CD4-positive, alpha-beta T cell (primary cell): ENCODE measurements at regions not wholly inside any gene's neighbourhood (a gene's known extent, or its start where the extent isn't known, plus 50 kb on each side); places are given as distances from the start of the nearest gene placed in this dataset.
A peak's percentile ranks its signal among the peaks of the same experiment; 100 is the strongest.

ENCODE experiments used
- ATAC-seq: fragments of 200-7000 bp; cut with Tn5 transposase; one replicate; pipeline ENCODE4 v1.10.0; 2022; ENCODE audit warnings: mild to moderate bottlenecking; ENCODE audit not compliant: poor library complexity
- CTCF ChIA-PET: fragments of 350-600 bp; sonication (Branson Sonifier 250); formaldehyde crosslinking; loops from one replicate; lab custom pipeline; 2021; ENCODE audit warnings: antibody characterized with exemption, inconsistent platforms; lab: Charles Lee
- POLR2A ChIA-PET: fragments of 350-600 bp; sonication (Branson Sonifier 250); formaldehyde crosslinking; loops from one replicate; lab custom pipeline; 2021; ENCODE audit warnings: antibody characterized with exemption, inconsistent platforms; lab: Charles Lee
- DNase-seq, 14 experiments: peaks; one replicate each; pipeline ENCODE4 v3.0.0-alpha.2; 2013 to 2020; ENCODE audit warnings: mixed read lengths in 2 of 14
- H3K27ac ChIP-seq, 2 donors: one replicate each; pipeline versions ENCODE4 v1.5.1 to v1.7.0; 2013; ENCODE audit warnings: low read length in 2 of 2, low read depth in 1 of 2, mild to moderate bottlenecking in 1 of 2
- H3K27me3 ChIP-seq, 2 experiments: 1 replicate in 1 of 2; 2 replicates in 1 of 2; pipeline versions ENCODE4 v1.6.1 to v1.7.0; 2013; ENCODE audit warnings: low read length in 2 of 2, control low read depth in 1 of 2, mild to moderate bottlenecking in 1 of 2, moderate library complexity in 1 of 2; ENCODE audit not compliant: insufficient read depth in 2 of 2, control insufficient read depth in 1 of 2
- H3K36me3 ChIP-seq: one replicate; pipeline ENCODE4 v1.6.1; 2013; ENCODE audit warnings: low read length, control low read depth; ENCODE audit not compliant: insufficient read depth
- H3K4me1 ChIP-seq: one replicate; pipeline ENCODE4 v1.6.1; 2013; ENCODE audit warnings: low read length, control low read depth; ENCODE audit not compliant: insufficient read depth
- H3K4me3 ChIP-seq: one replicate; pipeline ENCODE4 v1.5.1; 2013; ENCODE audit warnings: mild to moderate bottlenecking, low read length, moderate library complexity
- H3K9me3 ChIP-seq, 2 experiments: 1 replicate in 1 of 2; 2 replicates in 1 of 2; pipeline versions ENCODE4 v1.6.1 to v1.7.0; 2013; ENCODE audit warnings: low read length in 2 of 2, mild to moderate bottlenecking in 2 of 2, control low read depth in 1 of 2, moderate library complexity in 1 of 2; ENCODE audit not compliant: control insufficient read depth in 1 of 2, insufficient read depth in 1 of 2
- H3K27ac Mint-ChIP-seq: one replicate; pipeline ENCODE4 v1.8.0; 2020; ENCODE audit warnings: mixed read lengths
- H3K27me3 Mint-ChIP-seq: one replicate; pipeline ENCODE4 v1.8.0; 2021; ENCODE audit warnings: mixed read lengths
- H3K36me3 Mint-ChIP-seq: one replicate; pipeline ENCODE4 v1.8.0; 2021; ENCODE audit warnings: low read depth, mixed read lengths
- H3K4me1 Mint-ChIP-seq: one replicate; pipeline ENCODE4 v1.8.0; 2021; ENCODE audit warnings: low read depth, mixed read lengths
- H3K4me3 Mint-ChIP-seq: one replicate; pipeline ENCODE4 v1.8.0; 2020; ENCODE audit warnings: mild to moderate bottlenecking, mixed read lengths
- H3K9me3 Mint-ChIP-seq: one replicate; pipeline ENCODE4 v1.8.0; 2020; ENCODE audit warnings: mixed read lengths
- intact Hi-C, 2 experiments: fragments of 100-400 bp; cut with DNase I in 1 of 2; cut with micrococcal nuclease in 1 of 2; formaldehyde crosslinking; loops; one replicate each; pipeline versions ENCODE4 v1.15.1 to v1.9.0; 2023 to 2025; cut with DNase I, micrococcal nuclease
- TF ChIP-seq, protein P1 (sequence below): fragments of 200-600 bp; IDR thresholded peaks from one replicate; pipeline ENCODE4 v1.8.0; 2022; ENCODE audit warnings: antibody characterized with exemption, mild to moderate bottlenecking

DNA sequence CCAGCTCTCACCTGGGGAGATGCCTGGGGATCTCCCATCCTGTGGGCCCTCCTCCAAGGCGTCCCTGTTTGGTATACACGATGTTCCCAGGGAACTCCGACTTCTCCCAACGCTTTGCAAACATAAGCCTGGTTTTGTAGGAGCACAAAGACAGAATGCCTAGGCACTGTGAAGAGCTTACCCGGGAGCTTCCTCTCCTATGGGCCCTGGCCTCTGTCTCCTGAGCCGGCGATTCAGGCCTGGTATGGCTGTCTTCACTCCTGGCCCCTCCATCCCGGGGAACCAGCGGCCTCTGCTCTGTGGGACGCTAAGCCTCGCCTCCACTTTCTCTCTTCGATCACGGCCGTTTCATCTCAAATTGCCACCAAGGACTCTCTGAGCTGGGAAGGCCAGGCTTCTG, 59.6 kb upstream of the ACTRT2 start:
- intact Hi-C loops = no loop called here
- no peaks in the 10 kb centered on the region for H3K9me3 Mint-ChIP-seq
- CTCF ChIA-PET = no interaction called here
- TF ChIP-seq, protein P1, sequence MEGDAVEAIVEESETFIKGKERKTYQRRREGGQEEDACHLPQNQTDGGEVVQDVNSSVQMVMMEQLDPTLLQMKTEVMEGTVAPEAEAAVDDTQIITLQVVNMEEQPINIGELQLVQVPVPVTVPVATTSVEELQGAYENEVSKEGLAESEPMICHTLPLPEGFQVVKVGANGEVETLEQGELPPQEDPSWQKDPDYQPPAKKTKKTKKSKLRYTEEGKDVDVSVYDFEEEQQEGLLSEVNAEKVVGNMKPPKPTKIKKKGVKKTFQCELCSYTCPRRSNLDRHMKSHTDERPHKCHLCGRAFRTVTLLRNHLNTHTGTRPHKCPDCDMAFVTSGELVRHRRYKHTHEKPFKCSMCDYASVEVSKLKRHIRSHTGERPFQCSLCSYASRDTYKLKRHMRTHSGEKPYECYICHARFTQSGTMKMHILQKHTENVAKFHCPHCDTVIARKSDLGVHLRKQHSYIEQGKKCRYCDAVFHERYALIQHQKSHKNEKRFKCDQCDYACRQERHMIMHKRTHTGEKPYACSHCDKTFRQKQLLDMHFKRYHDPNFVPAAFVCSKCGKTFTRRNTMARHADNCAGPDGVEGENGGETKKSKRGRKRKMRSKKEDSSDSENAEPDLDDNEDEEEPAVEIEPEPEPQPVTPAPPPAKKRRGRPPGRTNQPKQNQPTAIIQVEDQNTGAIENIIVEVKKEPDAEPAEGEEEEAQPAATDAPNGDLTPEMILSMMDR = no peak
- H3K4me1 Mint-ChIP-seq = no peaks in the 10 kb centered on the region
- peaks cover 3% of the 10 kb centered on the region for H3K27me3 Mint-ChIP-seq
- no peak overlapping the region for H3K4me3 Mint-ChIP-seq
- DNase-seq (peak in 1 of 14 experiments; percentile 24), ATAC-seq (no peak)
- H3K27me3 ChIP-seq = no peaks in the 10 kb centered on the region
- H3K36me3 Mint-ChIP-seq = no peaks in the 10 kb centered on the region
- no peaks in the 10 kb centered on the region for H3K36me3 ChIP-seq
- H3K27ac ChIP-seq = no peak overlapping the region
- H3K4me3 ChIP-seq = no peak overlapping the region
- no peaks in the 10 kb centered on the region for H3K4me1 ChIP-seq
- POLR2A ChIA-PET = no interaction called here
- no peak overlapping the region for H3K27ac Mint-ChIP-seq
- peaks cover 3 to 18% of the 10 kb centered on the region in 2 experiments for H3K9me3 ChIP-seq

- Mint-ChIP-seq H3K4me1 (no peaks in the 10 kb centered on the region), H3K9me3 (no peaks in the 10 kb centered on the region), H3K27me3 (peaks cover 3% of the 10 kb centered on the region), H3K27ac (no peak overlapping the region), H3K4me3 (no peak overlapping the region), H3K36me3 (no peaks in the 10 kb centered on the region)
- DNase-seq = peak in 1 of 14 experiments; percentile 11
- Histone ChIP-seq H3K27ac (no peak overlapping the region), H3K4me3 (no peak overlapping the region), H3K4me1 (no peaks in the 10 kb centered on the region), H3K9me3 (peaks cover 0 to 18% of the 10 kb centered on the region in 2 experiments), H3K27me3 (no peaks in the 10 kb centered on the region), H3K36me3 (no peaks in the 10 kb centered on the region)
- ATAC-seq = no peak
- ChIA-PET CTCF (no interaction called here), POLR2A (no interaction called here)
- TF ChIP-seq, protein P1 = no peak
- intact Hi-C loops = no loop called here
These were observed 59.2 kb upstream of the ACTRT2 start for GRCh38 chr1:2962061-2962460.

DNA sequence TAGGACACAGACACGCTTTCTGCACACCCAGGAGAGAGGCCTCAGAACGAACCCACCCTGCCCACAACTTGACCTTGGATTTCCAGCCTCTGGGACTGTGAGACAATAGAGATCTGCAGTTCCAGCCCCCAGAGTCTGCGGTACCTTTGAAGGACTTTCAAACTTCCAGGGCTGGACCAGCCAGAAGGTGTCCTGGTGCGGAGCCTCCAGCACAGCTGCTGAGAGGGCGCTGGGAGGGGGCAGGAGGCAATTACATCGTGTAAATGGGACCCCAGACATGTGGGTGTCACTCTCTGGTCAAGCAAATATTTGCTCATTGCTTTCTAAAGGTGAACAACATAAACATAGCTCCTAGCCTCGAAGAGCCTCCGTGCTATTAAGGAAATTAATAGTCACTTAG, 58.7 kb upstream of the ACTRT2 start:
- TF ChIP-seq, protein P1 = no peak
- Mint-ChIP-seq H3K4me1 (no peaks in the 10 kb centered on the region), H3K27me3 (peaks cover 3% of the 10 kb centered on the region), H3K36me3 (no peaks in the 10 kb centered on the region), H3K9me3 (no peaks in the 10 kb centered on the region), H3K4me3 (no peak overlapping the region), H3K27ac (no peak overlapping the region)
- ChIA-PET POLR2A (no interaction called here), CTCF (no interaction called here)
- Histone ChIP-seq H3K27ac (no peak overlapping the region), H3K27me3 (no peaks in the 10 kb centered on the region), H3K36me3 (no peaks in the 10 kb centered on the region), H3K4me1 (no peaks in the 10 kb centered on the region), H3K4me3 (no peak overlapping the region), H3K9me3 (peaks cover 0 to 18% of the 10 kb centered on the region in 2 experiments)
- intact Hi-C loops = no loop called here
- ATAC-seq = no peak
- DNase-seq = peak in 1 of 14 experiments; percentile 19
